Gastrocnemius medialis (tissue), 4 donors: ENCODE measurements at regions not wholly inside any gene's neighbourhood (a gene's known extent, or its start where the extent isn't known, plus 50 kb on each side); places are given as distances from the start of the nearest gene placed in this dataset.

Experiments
- ATAC-seq, 2 donors: fragments of 150-250 bp; one replicate each; pipeline ENCODE4 v1.9.1; 2016
- DNase-seq, 2 donors: peaks; one replicate each; pipeline ENCODE4 v3.0.0-alpha.2; 2019
- H3K27ac ChIP-seq, 4 donors: fragments of 200-600 bp; sonication (generic); 1 replicate in 1 of 4; 2 replicates in 3 of 4; pipeline ENCODE4 v1.5.1; 2016 to 2018; ENCODE audit warnings: mild to moderate bottlenecking in 2 of 4, moderate library complexity in 1 of 4
- H3K27me3 ChIP-seq, 3 donors: fragments of 200-600 bp; sonication (generic) in 2 of 3; 1 replicate in 1 of 3; 2 replicates in 2 of 3; pipeline versions ENCODE4 v1.5.1 to v1.6.0; 2016 to 2019; ENCODE audit warnings: mild to moderate bottlenecking in 1 of 3, moderate library complexity in 1 of 3
- H3K36me3 ChIP-seq, 2 donors: fragments of 200-600 bp; sonication (generic) in 1 of 2; one replicate each; pipeline ENCODE4 v1.5.1; 2017 to 2018
- H3K4me1 ChIP-seq, 2 donors: fragments of 200-600 bp; sonication (generic) in 1 of 2; one replicate each; pipeline ENCODE4 v1.5.1; 2016 to 2017; ENCODE audit warnings: mild to moderate bottlenecking in 2 of 2
- H3K4me3 ChIP-seq, 4 donors: fragments of 200-600 bp; sonication (generic) in 3 of 4; 1 replicate in 1 of 4; 2 replicates in 3 of 4; pipeline ENCODE4 v1.5.1; 2016 to 2019; ENCODE audit warnings: mild to moderate bottlenecking in 2 of 4
- H3K9me3 ChIP-seq, 3 donors: fragments of 200-600 bp; sonication (generic) in 2 of 3; 1 replicate in 1 of 3; 2 replicates in 2 of 3; pipeline ENCODE4 v1.5.1; 2016 to 2019
- CTCF ChIP-seq, 5 experiments: fragments of 450-650 bp in 3 of 5; fragments of 200-600 bp in 2 of 5; sonication (generic) in 2 of 5; IDR thresholded peaks in 4 of 5; conservative IDR thresholded peaks in 1 of 5; 1 replicate in 4 of 5; 2 replicates in 1 of 5; pipeline ENCODE4 v1.5.1; 2016 to 2019; ENCODE audit warnings: antibody characterized with exemption in 5 of 5, mild to moderate bottlenecking in 3 of 5, moderate library complexity in 3 of 5
- POLR2A ChIP-seq, 2 donors: fragments of 450-650 bp; IDR thresholded peaks; one replicate each; pipeline ENCODE4 v1.6.1; 2017; ENCODE audit warnings: antibody characterized with exemption in 2 of 2, mild to moderate bottlenecking in 2 of 2, moderate library complexity in 2 of 2
- in situ Hi-C, 4 donors: fragments of 200-750 bp; cut with MboI; loops; one replicate each; pipeline versions ENCODE4 v1.15.0 to v1.8.0; 2017; ENCODE audit warnings: low sequenced_read_pairs in 4 of 4
- intact Hi-C: fragments of 100-400 bp; cut with DNase I; formaldehyde crosslinking; loops from one replicate; pipeline ENCODE4 v1.15.1; 2023; ENCODE audit warnings: low total_unique reads

- no peak overlapping the region for H3K27ac ChIP-seq
- no peak overlapping the region for H3K4me3 ChIP-seq
- TF ChIP-seq CTCF (IDR thresholded peaks at IDR 0.05 in 4 of 5, conservative IDR thresholded peaks at IDR 0.05 in 1 of 5) (no peak), POLR2A (IDR thresholded peaks at IDR 0.05) (no peak)
- no peaks in the 10 kb centered on the region for H3K36me3 ChIP-seq
- ATAC-seq = no peak
- in situ Hi-C loops = no loop called here
- no peak for DNase-seq
- H3K27me3 ChIP-seq = no peaks in the 10 kb centered on the region
- no peaks in the 10 kb centered on the region for H3K4me1 ChIP-seq
- intact Hi-C loops = no loop called here
- H3K9me3 ChIP-seq = no peaks in the 10 kb centered on the region
Measured at GRCh38 chr6:113556775-113557174, 300.4 kb upstream of the MARCKS start.

- Histone ChIP-seq H3K4me3 (no peak overlapping the region), H3K27me3 (no peaks in the 10 kb centered on the region), H3K4me1 (no peaks in the 10 kb centered on the region), H3K36me3 (no peaks in the 10 kb centered on the region), H3K9me3 (no peaks in the 10 kb centered on the region), H3K27ac (no peak overlapping the region)
- DNase-seq = no peak
- in situ Hi-C loops (no loop called here), intact Hi-C loops (no loop called here)
- no peak for ATAC-seq
- no peak for TF ChIP-seq CTCF (IDR thresholded peaks at IDR 0.05 in 4 of 5, conservative IDR thresholded peaks at IDR 0.05 in 1 of 5)
- TF ChIP-seq POLR2A (IDR thresholded peaks at IDR 0.05) = no peak
Measured at GRCh38 chr6:113558431-113558830, 298.7 kb upstream of the MARCKS start.

- Histone ChIP-seq H3K9me3 (no peaks in the 10 kb centered on the region), H3K4me1 (no peaks in the 10 kb centered on the region), H3K36me3 (no peaks in the 10 kb centered on the region), H3K27me3 (no peaks in the 10 kb centered on the region), H3K27ac (no peak overlapping the region), H3K4me3 (no peak overlapping the region)
- intact Hi-C loops (no loop called here), in situ Hi-C loops (no loop called here)
- TF ChIP-seq CTCF (IDR thresholded peaks at IDR 0.05 in 4 of 5, conservative IDR thresholded peaks at IDR 0.05 in 1 of 5) = no peak
- no peak for TF ChIP-seq POLR2A (IDR thresholded peaks at IDR 0.05)
- DNase-seq = no peak
- no peak for ATAC-seq
Measured at GRCh38 chr6:113558966-113559365, 298.2 kb upstream of the MARCKS start.

GRCh38 chr6:113560376-113560775, 296.8 kb upstream of the MARCKS start:
- no peak overlapping the region for H3K4me3 ChIP-seq
- intact Hi-C loops = no loop called here
- no peak for ATAC-seq
- H3K4me1 ChIP-seq = peaks cover 6% of the 10 kb centered on the region in 2 donors
- H3K27ac ChIP-seq = no peak overlapping the region
- no peaks in the 10 kb centered on the region for H3K36me3 ChIP-seq
- no peak for DNase-seq
- H3K9me3 ChIP-seq = no peaks in the 10 kb centered on the region
- no peaks in the 10 kb centered on the region for H3K27me3 ChIP-seq
- TF ChIP-seq POLR2A (IDR thresholded peaks at IDR 0.05) (no peak), CTCF (IDR thresholded peaks at IDR 0.05 in 4 of 5, conservative IDR thresholded peaks at IDR 0.05 in 1 of 5) (no peak)
- in situ Hi-C loops = no loop called here

GRCh38 chr6:113560908-113561307, 296.2 kb upstream of the MARCKS start:
- Histone ChIP-seq H3K36me3 (no peaks in the 10 kb centered on the region), H3K27me3 (no peaks in the 10 kb centered on the region), H3K27ac (no peak overlapping the region), H3K9me3 (no peaks in the 10 kb centered on the region), H3K4me1 (peaks cover 7 to 11% of the 10 kb centered on the region in 2 donors), H3K4me3 (no peak overlapping the region)
- in situ Hi-C loops = no loop called here
- DNase-seq (no peak), ATAC-seq (no peak)
- intact Hi-C loops = no loop called here
- TF ChIP-seq POLR2A (IDR thresholded peaks at IDR 0.05) (no peak), CTCF (IDR thresholded peaks at IDR 0.05 in 4 of 5, conservative IDR thresholded peaks at IDR 0.05 in 1 of 5) (no peak)
